ENCODE measurements at regions not wholly inside any gene's neighbourhood (a gene's known extent, or its start where the extent isn't known, plus 50 kb on each side); places are given as distances from the start of the nearest gene placed in this dataset.
"Not testable (repeated sequence)": the region's sequence is repeated elsewhere in the genome, so short reads cannot be mapped to it uniquely, and the experiment has no call there.

DNA sequence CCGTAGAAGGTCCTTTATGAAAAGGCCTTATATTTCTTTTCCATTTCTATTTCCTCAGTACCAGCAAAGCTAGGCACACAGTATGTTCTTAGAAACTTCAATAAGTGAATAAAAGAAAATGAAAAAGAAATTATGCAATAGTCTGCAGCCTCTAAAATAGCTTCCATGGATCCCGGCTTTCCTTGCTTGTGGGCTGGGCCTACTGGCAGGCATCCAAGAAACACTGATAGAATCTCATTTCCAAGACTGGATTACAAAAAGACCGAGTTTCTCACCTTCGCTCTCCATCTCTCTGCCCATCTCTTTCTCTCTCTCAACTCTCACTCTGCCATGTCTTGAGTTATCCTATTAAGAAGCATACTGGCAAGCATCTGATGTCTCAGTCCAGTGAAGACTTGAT is 187.5 kb upstream of the FKBP1C start:
- H3K27me3 ChIP-seq (ENCODE audit: insufficient read depth, poor library complexity, severe bottlenecking) = no peaks in the 10 kb centered on the region
- TF ChIP-seq, protein P1, sequence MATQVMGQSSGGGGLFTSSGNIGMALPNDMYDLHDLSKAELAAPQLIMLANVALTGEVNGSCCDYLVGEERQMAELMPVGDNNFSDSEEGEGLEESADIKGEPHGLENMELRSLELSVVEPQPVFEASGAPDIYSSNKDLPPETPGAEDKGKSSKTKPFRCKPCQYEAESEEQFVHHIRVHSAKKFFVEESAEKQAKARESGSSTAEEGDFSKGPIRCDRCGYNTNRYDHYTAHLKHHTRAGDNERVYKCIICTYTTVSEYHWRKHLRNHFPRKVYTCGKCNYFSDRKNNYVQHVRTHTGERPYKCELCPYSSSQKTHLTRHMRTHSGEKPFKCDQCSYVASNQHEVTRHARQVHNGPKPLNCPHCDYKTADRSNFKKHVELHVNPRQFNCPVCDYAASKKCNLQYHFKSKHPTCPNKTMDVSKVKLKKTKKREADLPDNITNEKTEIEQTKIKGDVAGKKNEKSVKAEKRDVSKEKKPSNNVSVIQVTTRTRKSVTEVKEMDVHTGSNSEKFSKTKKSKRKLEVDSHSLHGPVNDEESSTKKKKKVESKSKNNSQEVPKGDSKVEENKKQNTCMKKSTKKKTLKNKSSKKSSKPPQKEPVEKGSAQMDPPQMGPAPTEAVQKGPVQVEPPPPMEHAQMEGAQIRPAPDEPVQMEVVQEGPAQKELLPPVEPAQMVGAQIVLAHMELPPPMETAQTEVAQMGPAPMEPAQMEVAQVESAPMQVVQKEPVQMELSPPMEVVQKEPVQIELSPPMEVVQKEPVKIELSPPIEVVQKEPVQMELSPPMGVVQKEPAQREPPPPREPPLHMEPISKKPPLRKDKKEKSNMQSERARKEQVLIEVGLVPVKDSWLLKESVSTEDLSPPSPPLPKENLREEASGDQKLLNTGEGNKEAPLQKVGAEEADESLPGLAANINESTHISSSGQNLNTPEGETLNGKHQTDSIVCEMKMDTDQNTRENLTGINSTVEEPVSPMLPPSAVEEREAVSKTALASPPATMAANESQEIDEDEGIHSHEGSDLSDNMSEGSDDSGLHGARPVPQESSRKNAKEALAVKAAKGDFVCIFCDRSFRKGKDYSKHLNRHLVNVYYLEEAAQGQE (IDR thresholded peaks at IDR 0.05; ENCODE audit: insufficient replicate concordance, low read depth) = no peak
- no peak for TF ChIP-seq POLR2AphosphoS5 (IDR thresholded peaks at IDR 0.05; ENCODE audit: low read depth)
- no peak for TF ChIP-seq GABPA (IDR thresholded peaks at IDR 0.05; ENCODE audit: low read depth)
- no peak for TF ChIP-seq SPI1 (IDR thresholded peaks at IDR 0.05; ENCODE audit: borderline replicate concordance, low read depth)
- no peak for TF ChIP-seq CTCF (IDR thresholded peaks at IDR 0.05; ENCODE audit: insufficient read depth, low read length)
- no peak for DNase-seq (ENCODE audit: low read depth in 1 of 2, low spot score in 1 of 2)
- no peak overlapping the region for H3K4me3 ChIP-seq (replicated peaks; ENCODE audit: insufficient read depth, low read length)
- H3K27ac ChIP-seq (replicated peaks) = no peak overlapping the region

DNA sequence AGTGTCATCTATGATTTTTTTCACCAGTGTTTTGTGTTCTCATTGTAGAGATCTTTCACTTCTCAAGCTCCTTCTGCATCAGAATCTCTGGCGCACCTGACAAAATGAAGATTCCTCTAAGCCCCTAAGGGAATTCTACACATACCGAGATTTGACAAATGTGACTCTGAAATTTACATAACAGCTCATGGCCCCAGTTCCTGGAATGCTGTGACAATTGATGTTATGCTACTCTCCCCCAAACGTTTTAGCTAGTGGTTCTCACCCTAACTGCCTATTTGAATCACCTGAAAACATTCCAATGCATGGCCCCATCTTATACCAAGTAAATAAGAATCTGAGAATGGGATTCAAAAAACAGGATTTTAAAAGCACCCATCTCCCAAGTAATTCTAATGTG is 162.1 kb upstream of the FKBP1C start:
- no peak overlapping the region for H3K27ac ChIP-seq (replicated peaks)
- TF ChIP-seq CTCF (IDR thresholded peaks at IDR 0.05; ENCODE audit: insufficient read depth, low read length) (no peak), POLR2AphosphoS5 (IDR thresholded peaks at IDR 0.05; ENCODE audit: low read depth) (no peak)
- TF ChIP-seq, protein P1 (IDR thresholded peaks at IDR 0.05; ENCODE audit: insufficient replicate concordance, low read depth) = no peak
- DNase-seq (ENCODE audit: low read depth in 1 of 2, low spot score in 1 of 2) = no peak
- no peak overlapping the region for H3K4me3 ChIP-seq (replicated peaks; ENCODE audit: insufficient read depth, low read length)
- H3K27me3 ChIP-seq (ENCODE audit: insufficient read depth, poor library complexity, severe bottlenecking) = no peaks in the 10 kb centered on the region

DNA sequence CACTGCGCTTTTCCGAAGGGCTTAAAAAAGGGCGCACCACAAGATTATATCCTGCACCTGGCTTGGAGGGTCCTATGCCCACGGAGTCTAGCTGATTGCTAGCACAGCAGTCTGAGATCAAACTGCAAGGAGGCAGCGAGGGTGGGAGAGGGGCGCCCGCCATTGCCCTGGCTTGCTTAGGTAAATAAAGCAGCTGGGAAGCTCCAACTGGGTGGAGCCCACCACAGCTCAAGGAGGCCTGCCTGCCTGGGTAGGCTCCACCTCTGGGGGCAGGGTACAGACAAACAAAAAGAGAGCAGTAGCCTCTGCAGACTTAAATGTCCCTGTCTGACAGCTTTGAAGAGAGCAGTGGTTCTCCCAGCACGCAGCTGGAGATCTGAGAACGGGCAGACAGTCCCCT is 158.1 kb upstream of the FKBP1C start:
- DNase-seq (ENCODE audit: low read depth in 1 of 2, low spot score in 1 of 2); H3K4me3 ChIP-seq (replicated peaks; ENCODE audit: insufficient read depth, low read length); H3K27me3 ChIP-seq (ENCODE audit: insufficient read depth, poor library complexity, severe bottlenecking); H3K27ac ChIP-seq (replicated peaks): not testable (repeated sequence)

GRCh38 chr6:63058601-63059000 is 152.7 kb upstream of the FKBP1C start:
- peak; percentile 41 to 46 for DNase-seq (ENCODE audit: low read depth in 1 of 2, low spot score in 1 of 2)
- TF ChIP-seq GABPA (IDR thresholded peaks at IDR 0.05; ENCODE audit: low read depth) = no peak
- TF ChIP-seq POLR2AphosphoS5 (IDR thresholded peaks at IDR 0.05; ENCODE audit: low read depth) = no peak
- H3K27ac ChIP-seq (replicated peaks) = no peak overlapping the region; the same call in 1 of the 2 replicates
- H3K4me3 ChIP-seq (replicated peaks; ENCODE audit: insufficient read depth, low read length) = no peak overlapping the region
- no peaks in the 10 kb centered on the region for H3K27me3 ChIP-seq (ENCODE audit: insufficient read depth, poor library complexity, severe bottlenecking)

GRCh38 chr6:63063631-63064271 is 147.5 kb upstream of the FKBP1C start:
- TF ChIP-seq GABPA (IDR thresholded peaks at IDR 0.05; ENCODE audit: low read depth) (no peak), SPI1 (IDR thresholded peaks at IDR 0.05; ENCODE audit: borderline replicate concordance, low read depth) (no peak), POLR2AphosphoS5 (IDR thresholded peaks at IDR 0.05; ENCODE audit: low read depth) (no peak), CTCF (IDR thresholded peaks at IDR 0.05; ENCODE audit: insufficient read depth, low read length) (no peak)
- TF ChIP-seq, protein P1 (IDR thresholded peaks at IDR 0.05; ENCODE audit: insufficient replicate concordance, low read depth) = no peak
- Histone ChIP-seq H3K27me3 (ENCODE audit: insufficient read depth, poor library complexity, severe bottlenecking) (no peaks in the 10 kb centered on the region), H3K27ac (replicated peaks) (no peak overlapping the region), H3K4me3 (replicated peaks; ENCODE audit: insufficient read depth, low read length) (no peak overlapping the region)
- no peak for DNase-seq (ENCODE audit: low read depth in 1 of 2, low spot score in 1 of 2)
